HG03039 (cell line): ENCODE measurements at regions not wholly inside any gene's neighbourhood (a gene's known extent, or its start where the extent isn't known, plus 50 kb on each side); places are given as distances from the start of the nearest gene placed in this dataset.

Source experiments
- ATAC-seq: cut with Tn5 transposase; IDR thresholded peaks from one replicate; pipeline ENCODE4 v1.9.1; 2021; ENCODE audit warnings: mild to moderate bottlenecking, moderate library complexity; ENCODE audit not compliant: unreplicated experiment

GRCh38 chr3:43892526-43892925, 201.8 kb downstream of the ABHD5 start:
- ATAC-seq, result no peak

- no peak for ATAC-seq
Measured at GRCh38 chr3:43893727-43894126, 203.0 kb downstream of the ABHD5 start.

DNA sequence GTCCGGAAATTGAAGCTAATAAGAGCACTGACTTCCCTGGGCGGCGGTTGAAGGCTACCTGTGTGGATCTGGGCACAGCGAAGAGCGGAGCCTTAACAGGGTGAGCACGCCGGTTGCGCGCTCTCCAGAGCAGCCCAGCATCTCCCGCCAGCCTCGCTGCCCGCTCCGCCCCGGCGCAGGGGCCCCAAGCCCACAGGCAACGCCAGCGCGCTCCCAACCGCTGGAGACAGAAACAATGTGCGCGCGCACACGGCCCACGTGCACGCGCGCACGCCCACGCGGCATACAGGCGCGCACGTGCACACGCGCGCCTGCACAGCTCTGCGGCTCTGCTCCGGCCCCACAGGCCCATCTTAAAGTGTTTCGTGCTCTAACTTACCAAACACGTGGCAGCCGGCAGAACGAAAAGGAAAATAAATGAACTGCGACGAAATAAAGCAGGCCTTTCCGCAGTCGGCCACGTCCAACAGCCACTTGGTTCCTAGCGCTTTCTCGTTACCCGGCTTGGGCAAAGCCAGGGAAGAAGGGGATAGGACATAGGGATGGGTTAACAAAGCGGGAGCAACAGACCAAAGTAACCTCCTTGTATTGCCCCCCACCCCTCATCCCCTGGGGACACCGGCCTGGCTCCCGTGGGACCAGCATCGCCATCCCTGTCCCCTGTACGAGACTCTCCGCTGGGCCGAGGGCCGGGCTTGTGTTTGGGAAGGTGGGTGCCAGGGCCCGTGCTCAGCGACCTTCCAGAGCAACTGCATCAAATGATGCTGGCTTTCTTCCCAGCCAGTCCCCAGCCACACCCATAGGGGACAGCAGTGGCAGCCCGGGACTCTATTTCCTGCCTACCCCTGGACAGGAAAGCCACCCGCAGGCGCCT, 203.7 kb downstream of the ABHD5 start:
- ATAC-seq, result no peak

DNA sequence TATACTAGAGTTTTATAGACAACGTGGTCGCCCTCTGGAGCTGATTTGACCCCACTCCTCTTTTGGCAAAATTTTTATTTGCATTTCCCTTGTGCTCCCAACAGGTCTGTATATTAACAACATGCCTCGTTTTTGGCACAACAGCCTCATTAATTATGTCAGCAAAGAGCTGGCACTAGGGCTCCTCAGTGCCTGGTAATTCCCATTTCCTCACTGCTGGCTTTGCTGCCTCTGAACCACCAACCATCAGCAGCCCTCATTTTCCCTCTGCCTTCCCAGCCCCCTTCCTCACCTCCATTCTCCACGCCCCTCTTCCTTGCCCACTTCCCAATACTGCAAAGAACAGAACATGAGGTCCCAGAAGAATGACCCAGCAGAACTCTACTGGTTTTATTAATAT, 204.8 kb downstream of the ABHD5 start:
- no peak for ATAC-seq

- ATAC-seq, result no peak
Measured at GRCh38 chr3:43902415-43902814, 211.7 kb downstream of the ABHD5 start.

DNA sequence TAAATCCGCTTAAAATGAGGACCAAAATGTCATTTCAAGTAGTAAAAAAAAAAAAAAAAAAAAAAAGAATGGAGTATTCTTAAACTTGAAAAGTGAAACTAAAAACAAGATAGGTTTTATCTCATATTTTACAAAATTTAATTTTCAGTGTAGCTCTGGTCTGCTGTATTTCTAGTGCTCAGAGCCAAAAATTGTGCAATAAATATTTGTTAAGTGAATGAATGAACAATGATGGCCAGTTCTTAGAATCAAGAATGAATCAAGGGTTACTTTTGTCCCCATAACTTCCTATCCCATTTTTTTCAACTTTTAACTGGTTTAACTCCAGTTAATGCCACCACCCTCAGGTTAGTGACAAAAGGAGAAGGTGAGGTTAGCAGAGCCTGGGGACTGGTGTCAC, 214.4 kb downstream of the ABHD5 start:
- no peak for ATAC-seq

- no peak for ATAC-seq
Measured at GRCh38 chr3:43906849-43907507, 216.2 kb downstream of the ABHD5 start.

GRCh38 chr3:43907508-43907858, 216.7 kb downstream of the ABHD5 start:
- no peak for ATAC-seq

- ATAC-seq, result no peak
Measured at GRCh38 chr3:43908456-43908855, 217.7 kb downstream of the ABHD5 start.

DNA sequence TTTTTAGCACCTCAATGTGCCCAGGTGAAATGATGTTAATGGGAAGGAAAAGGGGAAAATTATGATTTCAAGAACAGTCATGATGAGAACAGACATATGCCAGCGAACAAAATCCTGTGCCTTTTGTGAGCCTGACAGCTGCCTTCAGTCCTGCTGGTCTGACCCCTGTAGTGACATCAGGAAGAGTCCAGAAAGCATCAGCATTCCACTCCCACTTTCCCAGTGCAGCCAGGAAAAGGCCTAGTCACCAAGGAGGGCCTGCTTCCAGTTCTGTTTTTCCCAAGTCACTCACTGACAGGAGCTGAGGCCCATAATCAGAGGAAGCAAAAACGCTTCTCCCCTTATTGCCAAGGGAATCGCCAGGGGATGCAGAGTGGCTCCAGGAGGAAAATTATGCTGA, 218.4 kb downstream of the ABHD5 start:
- ATAC-seq, result no peak

DNA sequence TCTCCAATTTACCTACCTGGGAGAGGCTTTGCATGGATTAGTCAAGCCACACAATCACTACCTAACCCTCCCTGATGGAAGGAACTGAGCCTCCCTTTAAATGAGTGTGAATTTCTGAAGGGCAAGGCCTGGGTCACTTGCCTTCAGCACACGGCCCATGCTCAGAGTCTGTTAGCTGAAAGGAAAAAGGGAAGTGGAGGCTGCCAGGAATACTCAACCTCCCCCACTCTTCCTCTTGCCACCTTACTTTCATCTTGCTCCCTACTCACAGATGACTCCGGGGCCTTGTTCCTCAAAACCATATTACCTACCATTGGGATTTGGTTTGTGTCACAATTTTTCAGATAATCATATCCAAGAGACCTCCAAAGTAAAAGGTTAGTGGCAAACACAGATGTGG, 220.0 kb downstream of the ABHD5 start:
- no peak for ATAC-seq

DNA sequence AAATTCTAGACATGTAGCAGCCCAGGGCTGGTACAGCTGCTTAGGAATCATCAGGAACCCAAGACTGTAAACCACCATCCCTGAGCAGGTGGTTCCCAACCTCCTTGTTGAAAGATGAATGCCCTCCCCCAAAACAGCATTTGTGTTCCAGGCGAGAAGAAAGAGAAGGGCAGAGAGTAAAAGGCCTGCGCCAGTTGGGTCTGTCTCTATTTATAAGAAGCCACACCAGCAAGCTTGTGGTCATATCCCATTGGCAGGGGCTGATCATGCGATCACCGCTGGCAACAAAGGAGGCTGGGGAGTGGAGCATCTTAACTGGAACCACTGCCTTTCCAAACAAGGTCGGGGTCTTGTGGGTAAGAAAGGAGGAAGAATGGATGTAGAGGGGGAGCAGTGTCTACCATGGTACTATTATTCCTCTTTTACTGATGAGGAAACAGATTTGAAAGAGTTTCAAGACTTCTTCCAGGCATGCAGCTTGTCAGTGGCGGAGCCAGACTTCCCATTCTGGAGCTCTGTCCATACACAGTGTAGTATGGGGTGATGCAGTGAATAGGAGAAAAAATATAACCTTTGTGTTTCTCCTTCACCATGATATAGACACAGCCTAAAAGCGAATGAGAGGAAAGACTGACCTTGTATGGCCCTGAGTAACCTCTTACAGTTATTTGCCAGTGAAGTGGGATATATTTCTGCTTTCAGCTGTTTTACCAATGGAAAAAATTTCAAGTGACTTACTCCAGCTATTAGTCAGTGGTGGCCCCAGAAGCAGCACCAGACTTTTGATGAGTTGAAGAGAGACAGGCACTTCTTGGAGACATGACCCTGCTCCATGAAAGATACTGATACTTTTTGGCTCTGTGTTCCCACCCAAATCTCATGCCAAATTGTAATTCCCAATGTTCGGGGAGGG, 222.6 kb downstream of the ABHD5 start:
- ATAC-seq, result no peak

DNA sequence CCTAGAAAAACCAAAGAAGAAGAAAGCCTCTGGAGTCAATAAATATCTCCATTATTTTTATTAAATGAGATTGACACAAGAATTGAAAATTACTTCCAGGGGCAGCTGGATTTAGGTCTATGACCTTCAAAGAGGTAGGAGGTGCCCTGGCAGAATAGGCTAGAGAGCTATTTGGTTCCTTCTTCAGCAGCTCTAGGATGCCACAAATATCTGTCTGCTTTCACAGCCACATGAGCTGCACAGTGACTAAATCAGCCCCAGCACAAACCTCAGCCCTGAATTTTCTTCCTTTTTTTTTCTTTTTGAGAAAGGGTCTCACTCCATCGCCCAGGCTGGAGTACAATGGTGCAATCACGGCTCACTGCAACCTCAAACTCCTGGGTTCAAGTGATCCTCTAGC, 223.5 kb downstream of the ABHD5 start:
- ATAC-seq, result no peak

DNA sequence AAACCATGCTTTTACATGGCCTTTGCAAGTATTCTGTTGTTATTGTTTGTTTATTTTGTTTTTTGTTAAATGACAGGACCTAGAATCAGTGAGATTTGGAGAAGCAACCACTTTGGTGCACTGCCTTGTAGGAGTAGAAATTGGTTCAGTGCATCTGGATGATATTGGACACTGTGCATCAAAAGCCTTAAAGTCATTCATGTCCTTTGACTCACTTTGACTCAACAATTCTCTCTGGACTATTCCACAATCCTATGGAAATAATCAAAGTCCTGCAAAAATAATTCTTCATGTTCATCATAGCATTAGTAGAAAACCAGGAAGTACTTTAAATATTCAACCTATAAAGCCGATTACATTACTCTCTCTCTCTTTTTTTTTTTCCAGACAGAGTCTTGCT, 224.8 kb downstream of the ABHD5 start:
- no peak for ATAC-seq

DNA sequence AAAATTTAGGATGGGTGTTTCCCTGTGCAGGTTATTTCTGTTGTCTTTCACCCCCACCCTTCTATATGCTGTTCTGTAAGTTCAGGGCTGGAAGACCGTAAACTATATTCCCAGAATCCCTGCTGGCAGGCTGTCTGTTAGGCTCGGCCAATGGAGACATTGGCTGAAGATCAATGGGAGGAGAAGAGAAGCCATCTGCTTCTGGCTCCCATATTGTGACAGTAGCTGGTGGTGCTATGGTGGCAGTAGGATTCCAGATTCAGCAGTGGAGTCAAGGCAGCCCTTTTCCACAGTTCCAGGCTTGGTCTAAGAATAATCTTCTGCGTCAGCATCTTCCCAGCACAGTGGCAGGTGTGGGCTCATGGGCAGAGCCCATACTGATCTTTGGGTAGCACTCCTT, 226.6 kb downstream of the ABHD5 start:
- no peak for ATAC-seq

GRCh38 chr3:43919029-43919428, 228.3 kb downstream of the ABHD5 start:
- ATAC-seq, result no peak

GRCh38 chr3:43921056-43921648, 230.4 kb downstream of the ABHD5 start:
- no peak for ATAC-seq

DNA sequence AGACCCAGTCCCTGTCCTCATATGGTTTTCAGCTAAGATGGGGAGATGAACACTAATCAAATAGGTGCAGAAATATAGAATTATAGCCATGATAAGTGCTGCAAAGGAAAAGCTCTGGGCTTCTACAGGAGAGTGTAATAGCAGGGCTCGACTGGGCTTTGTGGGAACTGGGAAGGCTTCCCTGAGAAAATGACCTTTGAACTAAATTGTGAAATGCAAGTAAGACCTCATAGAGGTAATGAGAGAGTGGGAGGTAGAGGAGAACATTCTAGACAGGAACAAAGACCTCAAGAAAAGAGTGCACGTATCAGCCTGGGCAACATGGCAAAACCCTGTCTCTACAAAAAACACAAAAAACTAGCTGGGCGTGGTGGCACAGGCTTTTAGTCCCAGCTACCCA, 231.6 kb downstream of the ABHD5 start:
- no peak for ATAC-seq

DNA sequence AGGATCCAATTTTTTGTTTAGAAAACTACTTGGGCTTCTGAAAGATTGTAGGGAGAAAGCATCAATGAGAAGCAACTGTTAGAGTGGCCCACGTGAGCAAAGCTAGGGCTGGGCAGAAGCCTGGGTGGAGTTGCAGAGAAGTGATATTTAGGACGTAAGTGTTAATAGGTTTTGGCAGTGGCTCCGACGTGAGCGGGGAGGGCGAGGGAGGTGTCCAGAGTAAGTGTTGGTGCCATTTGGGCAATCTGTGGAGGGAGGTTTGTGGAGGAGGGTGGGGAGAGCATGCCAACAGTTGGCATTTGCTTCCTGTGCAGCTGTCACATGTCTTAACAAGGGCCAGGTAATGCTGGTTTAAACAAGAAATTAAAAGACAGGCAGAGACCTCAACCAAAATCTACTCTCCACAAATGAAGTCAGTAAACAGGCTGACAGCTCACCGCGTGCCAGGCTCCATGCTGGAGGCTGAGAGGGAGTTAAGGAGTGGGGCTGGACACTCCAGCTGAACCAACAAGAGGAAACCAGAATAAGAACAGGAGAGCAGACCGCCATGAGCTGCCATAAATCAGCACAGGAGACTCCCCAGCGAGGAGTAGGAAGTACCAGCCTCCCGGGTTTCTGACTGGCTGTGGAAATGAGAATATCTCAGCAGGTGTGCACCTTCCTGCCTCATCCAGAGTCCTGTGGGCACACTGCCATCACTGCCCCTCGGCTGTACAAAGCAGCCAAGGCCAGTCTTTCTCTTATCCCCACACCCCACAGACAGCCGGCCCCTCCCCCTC, 232.6 kb downstream of the ABHD5 start:
- no peak for ATAC-seq

DNA sequence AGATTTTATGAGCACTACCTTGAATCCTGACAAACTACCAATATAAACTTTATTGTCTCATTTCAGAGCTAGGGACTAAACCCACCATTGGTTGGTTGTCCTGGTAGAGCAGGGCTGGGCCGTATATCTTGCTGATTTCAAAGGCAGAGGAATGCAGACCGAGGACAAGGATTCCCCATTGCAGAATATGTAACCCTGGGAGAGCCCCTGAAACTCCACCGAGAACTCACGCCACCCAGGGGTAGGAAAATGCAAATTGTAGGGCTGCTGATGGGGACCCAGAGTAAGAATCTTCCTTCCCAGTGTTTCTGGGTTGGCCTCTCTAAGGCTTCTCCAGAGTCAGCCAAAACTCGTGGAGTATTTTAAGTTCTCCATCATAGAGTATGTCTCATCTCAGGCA, 235.3 kb downstream of the ABHD5 start:
- ATAC-seq, result no peak
